Thymus (tissue), 11 donors: ENCODE measurements at regions not wholly inside any gene's neighbourhood (a gene's known extent, or its start where the extent isn't known, plus 50 kb on each side); places are given as distances from the start of the nearest gene placed in this dataset.
"Not testable (repeated sequence)": the region's sequence is repeated elsewhere in the genome, so short reads cannot be mapped to it uniquely, and the experiment has no call there.

Experiments
- DNase-seq, 9 donors: peaks; one replicate each; pipeline ENCODE4 v3.0.0-alpha.2; 2013; ENCODE audit warnings: low spot score in 9 of 9, low read depth in 6 of 9, missing footprints in 1 of 9
- H3K27ac ChIP-seq, 2 donors: one replicate each; pipeline ENCODE4 v1.5.1; 2013; ENCODE audit warnings: control low read depth in 1 of 2, low read depth in 1 of 2, low read length in 1 of 2, mild to moderate bottlenecking in 1 of 2, moderate library complexity in 1 of 2
- H3K27me3 ChIP-seq, 2 donors: one replicate each; pipeline ENCODE4 v1.5.1; 2013; ENCODE audit warnings: low read length in 1 of 2; ENCODE audit not compliant: control insufficient read depth in 2 of 2, insufficient read depth in 1 of 2
- H3K36me3 ChIP-seq, 2 donors: one replicate each; pipeline ENCODE4 v1.5.1; 2013; ENCODE audit warnings: low read length in 1 of 2, mild to moderate bottlenecking in 1 of 2, moderate library complexity in 1 of 2; ENCODE audit not compliant: control insufficient read depth in 2 of 2, insufficient read depth in 2 of 2
- H3K4me1 ChIP-seq, 2 donors: one replicate each; pipeline ENCODE4 v1.5.1; 2013; ENCODE audit warnings: low read length in 2 of 2; ENCODE audit not compliant: control insufficient read depth in 2 of 2, insufficient read depth in 2 of 2
- H3K4me3 ChIP-seq, 2 donors: one replicate each; pipeline ENCODE4 v1.5.1; 2013; ENCODE audit warnings: low read length in 2 of 2, control low read depth in 1 of 2, mild to moderate bottlenecking in 1 of 2
- H3K9me3 ChIP-seq, 2 donors: one replicate each; pipeline ENCODE4 v1.5.1; 2013; ENCODE audit warnings: low read length in 1 of 2, mild to moderate bottlenecking in 1 of 2; ENCODE audit not compliant: control insufficient read depth in 2 of 2, insufficient read depth in 1 of 2
- WGBS: extraction: QIAGEN DNeasy Blood & Tissue Kit; methylation state at CpG from one replicate; pipeline ENCODE4 v1.1.7; 2013; 5-methylcytosine and 5-hydroxymethylcytosine counted together
- donor health status: healthy.

GRCh38 chr6:98067375-98067774, 767.0 kb upstream of the POU3F2 start:
- Histone ChIP-seq H3K27me3 (no peaks in the 10 kb centered on the region), H3K27ac (no peak overlapping the region), H3K36me3 (no peaks in the 10 kb centered on the region), H3K9me3 (no peaks in the 10 kb centered on the region), H3K4me1 (no peaks in the 10 kb centered on the region), H3K4me3 (no peak overlapping the region)
- no peak for DNase-seq
- 74% methylated on average over 2 of the region's 2 CpGs for WGBS

- H3K9me3 ChIP-seq, H3K4me3 ChIP-seq, H3K27me3 ChIP-seq, DNase-seq, H3K4me1 ChIP-seq, H3K36me3 ChIP-seq, H3K27ac ChIP-seq: not testable (repeated sequence)
- WGBS, result 96% methylated on average over 8 of the region's 8 CpGs
These were observed 745.8 kb upstream of the POU3F2 start for GRCh38 chr6:98088537-98088936.

GRCh38 chr6:98092331-98092730, 742.0 kb upstream of the POU3F2 start:
- no peak for DNase-seq
- no peak overlapping the region for H3K27ac ChIP-seq
- H3K27me3 ChIP-seq, result no peaks in the 10 kb centered on the region
- no peaks in the 10 kb centered on the region for H3K4me1 ChIP-seq
- H3K36me3 ChIP-seq, result no peaks in the 10 kb centered on the region
- WGBS, result 83% methylated on average over 2 of the region's 2 CpGs
- peaks cover 0 to 5% of the 10 kb centered on the region in 2 donors for H3K9me3 ChIP-seq
- no peak overlapping the region for H3K4me3 ChIP-seq

- Histone ChIP-seq H3K27me3 (no peaks in the 10 kb centered on the region), H3K27ac (no peak overlapping the region), H3K4me1 (no peaks in the 10 kb centered on the region), H3K9me3 (no peaks in the 10 kb centered on the region), H3K36me3 (no peaks in the 10 kb centered on the region), H3K4me3 (no peak overlapping the region)
- 90% methylated on average over 4 of the region's 4 CpGs for WGBS
- DNase-seq, result no peak
These were observed 739.7 kb upstream of the POU3F2 start for GRCh38 chr6:98094696-98095095.

GRCh38 chr6:98107801-98108200, 726.6 kb upstream of the POU3F2 start:
- Histone ChIP-seq H3K36me3 (no peaks in the 10 kb centered on the region), H3K4me1 (no peaks in the 10 kb centered on the region), H3K27ac (no peak overlapping the region), H3K9me3 (peaks cover 0 to 6% of the 10 kb centered on the region in 2 donors), H3K27me3 (no peaks in the 10 kb centered on the region), H3K4me3 (no peak overlapping the region)
- DNase-seq, result no peak

- Histone ChIP-seq H3K36me3 (no peaks in the 10 kb centered on the region), H3K27me3 (no peaks in the 10 kb centered on the region), H3K27ac (no peak overlapping the region), H3K9me3 (no peaks in the 10 kb centered on the region), H3K4me1 (no peaks in the 10 kb centered on the region), H3K4me3 (no peak overlapping the region)
- no peak for DNase-seq
- WGBS, result 92% methylated on average over 9 of the region's 9 CpGs
These were observed 717.9 kb upstream of the POU3F2 start for GRCh38 chr6:98116455-98116854.

GRCh38 chr6:98117068-98117467, 717.3 kb upstream of the POU3F2 start:
- no peaks in the 10 kb centered on the region for H3K27me3 ChIP-seq
- no peak for DNase-seq
- 0% methylated on average over 1 of the region's 1 CpG for WGBS
- no peak overlapping the region for H3K4me3 ChIP-seq
- no peaks in the 10 kb centered on the region for H3K4me1 ChIP-seq
- no peaks in the 10 kb centered on the region for H3K9me3 ChIP-seq
- no peaks in the 10 kb centered on the region for H3K36me3 ChIP-seq
- H3K27ac ChIP-seq, result no peak overlapping the region

GRCh38 chr6:98118397-98119045, 715.9 kb upstream of the POU3F2 start:
- DNase-seq, result no peak
- no peaks in the 10 kb centered on the region for H3K27me3 ChIP-seq
- WGBS, result 64% methylated on average over 6 of the region's 6 CpGs
- H3K9me3 ChIP-seq, result no peaks in the 10 kb centered on the region
- H3K4me3 ChIP-seq, result no peak overlapping the region
- H3K27ac ChIP-seq, result no peak overlapping the region
- H3K36me3 ChIP-seq, result no peaks in the 10 kb centered on the region
- H3K4me1 ChIP-seq, result no peaks in the 10 kb centered on the region

- no peak overlapping the region for H3K4me3 ChIP-seq
- H3K27me3 ChIP-seq, result no peaks in the 10 kb centered on the region
- H3K4me1 ChIP-seq, result no peaks in the 10 kb centered on the region
- H3K36me3 ChIP-seq, result no peaks in the 10 kb centered on the region
- WGBS, result 95% methylated on average over 2 of the region's 2 CpGs
- no peak for DNase-seq
- H3K9me3 ChIP-seq, result no peaks in the 10 kb centered on the region
- no peak overlapping the region for H3K27ac ChIP-seq
These were observed 710.2 kb upstream of the POU3F2 start for GRCh38 chr6:98124171-98124570.
